T-helper 1 cell treated with Interleukin-12 subunit alpha and Interleukin-12 subunit beta and Interleukin-4 antibody, amounts not matched to agents 30 μg/mL and 1 μg/mL, for 36 hours (primary cell): ENCODE measurements at regions not wholly inside any gene's neighbourhood (a gene's known extent, or its start where the extent isn't known, plus 50 kb on each side); places are given as distances from the start of the nearest gene placed in this dataset.

Source experiments
- H3K27ac Mint-ChIP-seq: one replicate; pipeline ENCODE4 v1.8.0; 2021; ENCODE audit warnings: mild to moderate bottlenecking, mixed read lengths
- H3K27me3 Mint-ChIP-seq: one replicate; pipeline ENCODE4 v1.8.0; 2021; ENCODE audit warnings: low read depth, mixed read lengths
- H3K36me3 Mint-ChIP-seq: one replicate; pipeline ENCODE4 v1.8.0; 2021; ENCODE audit warnings: low read depth, mixed read lengths
- H3K4me1 Mint-ChIP-seq: one replicate; pipeline ENCODE4 v1.8.0; 2021; ENCODE audit warnings: low read depth, mixed read lengths
- H3K4me3 Mint-ChIP-seq: one replicate; pipeline ENCODE4 v1.8.0; 2021; ENCODE audit warnings: mild to moderate bottlenecking, moderate library complexity, mixed read lengths
- H3K9me3 Mint-ChIP-seq: one replicate; pipeline ENCODE4 v1.8.0; 2021; ENCODE audit warnings: mixed read lengths

- no peaks in the 10 kb centered on the region for H3K4me1 Mint-ChIP-seq
- H3K4me3 Mint-ChIP-seq = no peak overlapping the region
- H3K9me3 Mint-ChIP-seq = no peaks in the 10 kb centered on the region
- no peak overlapping the region for H3K27ac Mint-ChIP-seq
- no peaks in the 10 kb centered on the region for H3K36me3 Mint-ChIP-seq
- peaks cover 31% of the 10 kb centered on the region for H3K27me3 Mint-ChIP-seq
These were observed 325.4 kb downstream of the PIK3R1 start for GRCh38 chr5:68540798-68541590.

- H3K4me3 Mint-ChIP-seq = no peak overlapping the region
- H3K4me1 Mint-ChIP-seq = no peaks in the 10 kb centered on the region
- H3K36me3 Mint-ChIP-seq = no peaks in the 10 kb centered on the region
- H3K9me3 Mint-ChIP-seq = no peaks in the 10 kb centered on the region
- H3K27me3 Mint-ChIP-seq = peaks cover 31% of the 10 kb centered on the region
- H3K27ac Mint-ChIP-seq = no peak overlapping the region
These were observed 326.7 kb downstream of the PIK3R1 start for GRCh38 chr5:68542207-68542606.

GRCh38 chr5:68543212-68543611 lies 327.7 kb downstream of the PIK3R1 start:
- Mint-ChIP-seq H3K27ac (no peak overlapping the region), H3K36me3 (no peaks in the 10 kb centered on the region)

GRCh38 chr5:68544091-68544647 lies 328.6 kb downstream of the PIK3R1 start:
- Mint-ChIP-seq H3K36me3 (no peaks in the 10 kb centered on the region), H3K27me3 (peaks cover 21% of the 10 kb centered on the region), H3K4me1 (no peaks in the 10 kb centered on the region), H3K27ac (no peak overlapping the region), H3K9me3 (no peaks in the 10 kb centered on the region), H3K4me3 (no peak overlapping the region)

More at GRCh38 chr5:68543212-68543611, 327.7 kb downstream of the PIK3R1 start:
- H3K4me3 Mint-ChIP-seq = no peak overlapping the region
- no peaks in the 10 kb centered on the region for H3K9me3 Mint-ChIP-seq
- no peaks in the 10 kb centered on the region for H3K4me1 Mint-ChIP-seq
- H3K27me3 Mint-ChIP-seq = peaks cover 27% of the 10 kb centered on the region

- Mint-ChIP-seq H3K27ac (no peak overlapping the region), H3K27me3 (peaks cover 15% of the 10 kb centered on the region), H3K4me1 (no peaks in the 10 kb centered on the region), H3K9me3 (no peaks in the 10 kb centered on the region), H3K4me3 (no peak overlapping the region), H3K36me3 (no peaks in the 10 kb centered on the region)
These were observed 329.3 kb downstream of the PIK3R1 start for GRCh38 chr5:68544648-68545552.

GRCh38 chr5:68545636-68546295 lies 330.2 kb downstream of the PIK3R1 start:
- no peaks in the 10 kb centered on the region for H3K36me3 Mint-ChIP-seq
- no peaks in the 10 kb centered on the region for H3K4me1 Mint-ChIP-seq
- H3K4me3 Mint-ChIP-seq = no peak overlapping the region
- peaks cover 11% of the 10 kb centered on the region for H3K27me3 Mint-ChIP-seq
- no peaks in the 10 kb centered on the region for H3K9me3 Mint-ChIP-seq
- H3K27ac Mint-ChIP-seq = no peak overlapping the region

- H3K27ac Mint-ChIP-seq = no peak overlapping the region
- H3K4me1 Mint-ChIP-seq = no peaks in the 10 kb centered on the region
- H3K9me3 Mint-ChIP-seq = no peaks in the 10 kb centered on the region
- peaks cover 4% of the 10 kb centered on the region for H3K27me3 Mint-ChIP-seq
- no peaks in the 10 kb centered on the region for H3K36me3 Mint-ChIP-seq
- H3K4me3 Mint-ChIP-seq = no peak overlapping the region
These were observed 331.5 kb downstream of the PIK3R1 start for GRCh38 chr5:68547056-68547455.

- Mint-ChIP-seq H3K27me3 (no peaks in the 10 kb centered on the region), H3K27ac (no peak overlapping the region), H3K9me3 (no peaks in the 10 kb centered on the region), H3K4me1 (no peaks in the 10 kb centered on the region), H3K4me3 (no peak overlapping the region), H3K36me3 (no peaks in the 10 kb centered on the region)
These were observed 332.1 kb downstream of the PIK3R1 start for GRCh38 chr5:68547622-68548021.

GRCh38 chr5:68548959-68549676 lies 333.6 kb downstream of the PIK3R1 start:
- H3K9me3 Mint-ChIP-seq = no peaks in the 10 kb centered on the region
- no peaks in the 10 kb centered on the region for H3K4me1 Mint-ChIP-seq
- no peaks in the 10 kb centered on the region for H3K27me3 Mint-ChIP-seq
- H3K4me3 Mint-ChIP-seq = no peak overlapping the region
- no peaks in the 10 kb centered on the region for H3K36me3 Mint-ChIP-seq
- H3K27ac Mint-ChIP-seq = no peak overlapping the region

- no peak overlapping the region for H3K4me3 Mint-ChIP-seq
- no peaks in the 10 kb centered on the region for H3K4me1 Mint-ChIP-seq
These were observed 334.5 kb downstream of the PIK3R1 start for GRCh38 chr5:68550015-68550414.

GRCh38 chr5:68551436-68551835 lies 335.9 kb downstream of the PIK3R1 start:
- Mint-ChIP-seq H3K9me3 (no peaks in the 10 kb centered on the region), H3K36me3 (no peaks in the 10 kb centered on the region), H3K4me3 (no peak overlapping the region), H3K4me1 (no peaks in the 10 kb centered on the region), H3K27ac (no peak overlapping the region), H3K27me3 (no peaks in the 10 kb centered on the region)

More at GRCh38 chr5:68550015-68550414, 334.5 kb downstream of the PIK3R1 start:
- Mint-ChIP-seq H3K9me3 (no peaks in the 10 kb centered on the region), H3K36me3 (no peaks in the 10 kb centered on the region), H3K27ac (no peak overlapping the region), H3K27me3 (no peaks in the 10 kb centered on the region)

GRCh38 chr5:68554571-68555279 lies 339.2 kb downstream of the PIK3R1 start:
- H3K36me3 Mint-ChIP-seq = no peaks in the 10 kb centered on the region
- no peaks in the 10 kb centered on the region for H3K4me1 Mint-ChIP-seq
- no peaks in the 10 kb centered on the region for H3K9me3 Mint-ChIP-seq
- no peaks in the 10 kb centered on the region for H3K27me3 Mint-ChIP-seq
- H3K4me3 Mint-ChIP-seq = no peak overlapping the region
- no peak overlapping the region for H3K27ac Mint-ChIP-seq

- no peaks in the 10 kb centered on the region for H3K36me3 Mint-ChIP-seq
- no peaks in the 10 kb centered on the region for H3K27me3 Mint-ChIP-seq
- no peak overlapping the region for H3K4me3 Mint-ChIP-seq
- H3K9me3 Mint-ChIP-seq = no peaks in the 10 kb centered on the region
- no peaks in the 10 kb centered on the region for H3K4me1 Mint-ChIP-seq
- no peak overlapping the region for H3K27ac Mint-ChIP-seq
These were observed 340.5 kb downstream of the PIK3R1 start for GRCh38 chr5:68555907-68556681.
